OCI-LY1 (cell line): ENCODE measurements at regions not wholly inside any gene's neighbourhood (a gene's known extent, or its start where the extent isn't known, plus 50 kb on each side); places are given as distances from the start of the nearest gene placed in this dataset.

Source experiments
- H2AFZ ChIP-seq: fragments of 200-600 bp; sonication (generic), shearing (Covaris generic); 2 replicates; pipeline ENCODE4 v1.6.0; 2014; ENCODE audit warnings: antibody characterized with exemption, mild to moderate bottlenecking, low read length
- H3F3A ChIP-seq: fragments of 200-600 bp; sonication (generic), shearing (Covaris generic); 2 replicates; pipeline ENCODE4 v1.6.0; 2014; ENCODE audit warnings: mild to moderate bottlenecking, antibody characterized with exemption, low read length, moderate library complexity; ENCODE audit not compliant: insufficient read depth
- H3K27ac ChIP-seq: fragments of 200-600 bp; sonication (generic); 2 replicates; pipeline ENCODE4 v1.5.1; 2014; ENCODE audit warnings: low read length, mixed run types, mild to moderate bottlenecking, low read depth; ENCODE audit not compliant: poor library complexity, severe bottlenecking
- H3K27me3 ChIP-seq: fragments of 200-600 bp; sonication (generic); 2 replicates; pipeline ENCODE4 v1.6.0; 2014; ENCODE audit warnings: antibody characterized with exemption, mild to moderate bottlenecking, low read length, moderate library complexity; ENCODE audit not compliant: insufficient read depth
- H3K36me3 ChIP-seq: fragments of 200-600 bp; sonication (generic); 2 replicates; pipeline ENCODE4 v1.6.1; 2014; ENCODE audit warnings: mild to moderate bottlenecking, antibody characterized with exemption, low read length, moderate library complexity, mixed read lengths; ENCODE audit not compliant: insufficient read depth
- H3K4me1 ChIP-seq: fragments of 200-600 bp; sonication (generic); 2 replicates; pipeline ENCODE4 v1.5.1; 2014; ENCODE audit warnings: mild to moderate bottlenecking, low read length, moderate library complexity; ENCODE audit not compliant: insufficient read depth, severe bottlenecking
- H3K4me2 ChIP-seq: fragments of 200-600 bp; sonication (generic), shearing (Covaris generic); 2 replicates; pipeline ENCODE4 v1.6.1; 2014; ENCODE audit warnings: low read length
- H3K4me3 ChIP-seq: fragments of 200-600 bp; sonication (generic); 2 replicates; pipeline ENCODE4 v1.5.1; 2014; ENCODE audit warnings: low read length, low read depth, mild to moderate bottlenecking, mixed read lengths; ENCODE audit not compliant: poor library complexity, severe bottlenecking
- H3K79me2 ChIP-seq: fragments of 200-600 bp; shearing (Covaris generic); 2 replicates; pipeline ENCODE4 v1.6.1; 2016; ENCODE audit warnings: mixed run types, low read length, mixed read lengths; ENCODE audit not compliant: insufficient read depth
- H3K9ac ChIP-seq: fragments of 200-600 bp; sonication (generic), shearing (Covaris generic); 2 replicates; pipeline ENCODE4 v1.6.1; 2014; ENCODE audit warnings: mild to moderate bottlenecking, low read length, mixed read lengths
- H3K9me2 ChIP-seq: fragments of 200-600 bp; sonication (generic), shearing (Covaris generic); 2 replicates; pipeline ENCODE4 v1.6.1; 2014; ENCODE audit warnings: low read depth, mild to moderate bottlenecking, low read length, mixed read lengths
- H3K9me3 ChIP-seq: fragments of 200-600 bp; shearing (Covaris generic); 2 replicates; pipeline ENCODE4 v1.6.1; 2014; ENCODE audit warnings: low read length, mixed read lengths
- H4K20me1 ChIP-seq: fragments of 200-600 bp; sonication (generic), shearing (Covaris generic); 2 replicates; pipeline ENCODE4 v1.6.0; 2016; ENCODE audit warnings: mild to moderate bottlenecking, low read length; ENCODE audit not compliant: insufficient read depth
- CTCF ChIP-seq: fragments of 200-600 bp; sonication (generic), shearing (Covaris generic); IDR thresholded peaks from 2 replicates; pipeline ENCODE4 v1.5.1; 2017; ENCODE audit warnings: mild to moderate bottlenecking, antibody characterized with exemption, low read length, moderate library complexity, mixed read lengths
- EZH2 ChIP-seq: fragments of 200-600 bp; sonication (generic), shearing (Covaris generic); IDR thresholded peaks from 2 replicates; pipeline ENCODE4 v1.8.0; 2017; ENCODE audit warnings: borderline replicate concordance, mixed run types, mild to moderate bottlenecking, antibody characterized with exemption, low read length, moderate library complexity, mixed read lengths

GRCh38 chr18:35861367-35862118 lies 110.9 kb upstream of the RMP24 start:
- Histone ChIP-seq H3K27me3 (no peaks in the 10 kb centered on the region), H2AFZ (no peak overlapping the region), H3F3A (no peaks in the 10 kb centered on the region), H3K4me3 (no peak overlapping the region), H3K27ac (no peak overlapping the region), H3K9me2 (no peaks in the 10 kb centered on the region), H3K36me3 (no peaks in the 10 kb centered on the region), H3K4me2 (no peak overlapping the region), H3K9ac (no peak overlapping the region), H3K79me2 (no peaks in the 10 kb centered on the region), H3K4me1 (peaks cover 8% of the 10 kb centered on the region), H4K20me1 (no peaks in the 10 kb centered on the region), H3K9me3 (no peaks in the 10 kb centered on the region)
- TF ChIP-seq EZH2 (no peak), CTCF (no peak)

- H3K9ac ChIP-seq, result no peak overlapping the region
- no peak overlapping the region for H3K4me3 ChIP-seq
- no peaks in the 10 kb centered on the region for H4K20me1 ChIP-seq
- no peaks in the 10 kb centered on the region for H3K9me2 ChIP-seq
- H2AFZ ChIP-seq, result no peak overlapping the region
- TF ChIP-seq EZH2 (no peak), CTCF (no peak)
- H3K4me1 ChIP-seq, result peaks cover 8% of the 10 kb centered on the region
- H3K27ac ChIP-seq, result no peak overlapping the region
- no peak overlapping the region for H3K4me2 ChIP-seq
- H3K79me2 ChIP-seq, result no peaks in the 10 kb centered on the region
- no peaks in the 10 kb centered on the region for H3F3A ChIP-seq
- H3K27me3 ChIP-seq, result no peaks in the 10 kb centered on the region
- H3K9me3 ChIP-seq, result no peaks in the 10 kb centered on the region
- H3K36me3 ChIP-seq, result no peaks in the 10 kb centered on the region
These were observed 110.3 kb upstream of the RMP24 start for GRCh38 chr18:35862119-35862640.

- Histone ChIP-seq H3K9ac (no peak overlapping the region), H3K27ac (no peak overlapping the region), H3K36me3 (no peaks in the 10 kb centered on the region), H3K9me3 (no peaks in the 10 kb centered on the region), H3K4me1 (peaks cover 8% of the 10 kb centered on the region), H2AFZ (no peak overlapping the region), H3K27me3 (no peaks in the 10 kb centered on the region), H4K20me1 (no peaks in the 10 kb centered on the region), H3K4me3 (no peak overlapping the region), H3K79me2 (no peaks in the 10 kb centered on the region), H3F3A (no peaks in the 10 kb centered on the region), H3K4me2 (no peak overlapping the region), H3K9me2 (no peaks in the 10 kb centered on the region)
- TF ChIP-seq EZH2 (no peak), CTCF (no peak)
These were observed 107.6 kb upstream of the RMP24 start for GRCh38 chr18:35864916-35865315.
